PC-3 (cell line): ENCODE measurements at regions not wholly inside any gene's neighbourhood (a gene's known extent, or its start where the extent isn't known, plus 50 kb on each side); places are given as distances from the start of the nearest gene placed in this dataset.

Source experiments
- ATAC-seq: fragments of 200-7000 bp; cut with Tn5 transposase; 2 replicates; pipeline ENCODE4 v1.9.1; 2020; ENCODE audit warnings: mild to moderate bottlenecking, moderate library complexity
- BruUV-seq: library from RNA; stranded (reverse); fragments of 400-500 nt; replicated peaks from 2 replicates; lab custom pipeline; 2021; lab: Mats Ljungman, UMichigan
- CTCF ChIA-PET: fragments of 300-600 bp; sonication (Branson Sonifier 250); formaldehyde crosslinking; loops from one replicate; lab custom pipeline; 2022; ENCODE audit warnings: antibody characterized with exemption; lab: Charles Lee
- POLR2A ChIA-PET: fragments of 300-600 bp; sonication (Branson Sonifier 250); formaldehyde crosslinking; loops from one replicate; lab custom pipeline; 2022; ENCODE audit warnings: antibody characterized with exemption; ENCODE audit not compliant: unreplicated experiment; lab: Charles Lee
- DNase-seq: peaks from one replicate; pipeline ENCODE4 v3.0.0-alpha.2; 2015
- H2AFZ ChIP-seq: fragments of 300-600 bp; sonication (generic); 2 replicates; pipeline ENCODE4 v1.6.0; 2016; ENCODE audit warnings: antibody characterized with exemption, low read length
- H3F3A ChIP-seq: fragments of 300-600 bp; sonication (generic); one replicate; pipeline ENCODE4 v1.6.0; 2017; ENCODE audit warnings: antibody characterized with exemption, low read length, control low read depth, mild to moderate bottlenecking; ENCODE audit not compliant: unreplicated experiment
- H3K27ac ChIP-seq: fragments of 300-600 bp; sonication (generic); 2 replicates; pipeline ENCODE4 v1.5.1; 2016; ENCODE audit warnings: mild to moderate bottlenecking, low read length
- H3K27me3 ChIP-seq: fragments of 300-600 bp; sonication (generic); 2 replicates; pipeline ENCODE4 v1.6.1; 2016; ENCODE audit warnings: low read length, mixed read lengths
- H3K36me3 ChIP-seq: fragments of 300-600 bp; sonication (generic); 2 replicates; pipeline ENCODE4 v1.6.1; 2016; ENCODE audit warnings: low read depth, mixed run types, low read length, mixed read lengths
- H3K4me1 ChIP-seq: fragments of 300-600 bp; sonication (generic); 2 replicates; pipeline ENCODE4 v1.5.1; 2016; ENCODE audit warnings: low read length; ENCODE audit not compliant: insufficient read depth
- H3K4me2 ChIP-seq: fragments of 300-600 bp; sonication (generic); 2 replicates; pipeline ENCODE4 v1.6.0; 2016; ENCODE audit warnings: low read length
- H3K4me3 ChIP-seq: fragments of 300-600 bp; sonication (generic); 2 replicates; pipeline ENCODE4 v1.5.1; 2016; ENCODE audit warnings: mild to moderate bottlenecking, low read length, mixed read lengths
- H3K79me2 ChIP-seq: fragments of 300-600 bp; sonication (generic); 2 replicates; pipeline ENCODE4 v1.6.1; 2017; ENCODE audit warnings: low read length, mixed read lengths
- H3K9ac ChIP-seq: fragments of 300-600 bp; sonication (generic); 2 replicates; pipeline ENCODE4 v1.6.0; 2016; ENCODE audit warnings: mild to moderate bottlenecking, low read length
- H3K9me2 ChIP-seq: fragments of 300-600 bp; sonication (generic); replicated peaks from 2 replicates; pipeline ENCODE4 v1.6.1; 2016; ENCODE audit warnings: mixed run types, low read length, mixed read lengths
- H3K9me3 ChIP-seq: fragments of 300-600 bp; sonication (generic); 2 replicates; pipeline ENCODE4 v1.6.1; 2016; ENCODE audit warnings: low read length, mixed read lengths
- H4K20me1 ChIP-seq: fragments of 300-600 bp; sonication (generic); 2 replicates; pipeline ENCODE4 v1.6.1; 2016; ENCODE audit warnings: low read length, mixed read lengths
- CTCF ChIP-seq: fragments of 300-600 bp; sonication (generic); conservative IDR thresholded peaks from 2 replicates; pipeline ENCODE4 v1.5.1; 2017; ENCODE audit warnings: antibody characterized with exemption, low read depth, mild to moderate bottlenecking, low read length
- EZH2 ChIP-seq: fragments of 300-600 bp; sonication (generic); IDR thresholded peaks from one replicate; pipeline ENCODE4 v1.6.1; 2017; ENCODE audit warnings: antibody characterized with exemption, mild to moderate bottlenecking, low read length; ENCODE audit not compliant: unreplicated experiment
- EZH2phosphoT487 ChIP-seq: fragments of 300-600 bp; sonication (generic); IDR thresholded peaks from 2 replicates; pipeline ENCODE4 v1.6.1; 2018; ENCODE audit warnings: mild to moderate bottlenecking, antibody characterized with exemption, low read length, borderline replicate concordance
- intact Hi-C: fragments of 100-400 bp; cut with micrococcal nuclease; formaldehyde crosslinking; loops from 2 replicates; pipeline ENCODE4 v1.9.0; 2023

GRCh38 chr16:88312732-88313131, 70.0 kb upstream of the ZNF469 start:
- Histone ChIP-seq H3K27ac (no peak overlapping the region), H3K4me1 (peaks cover 16% of the 10 kb centered on the region), H2AFZ (no peak overlapping the region), H3K79me2 (no peaks in the 10 kb centered on the region), H3F3A (no peaks in the 10 kb centered on the region), H3K4me3 (no peak overlapping the region), H3K27me3 (no peaks in the 10 kb centered on the region), H3K9me2 (no peaks in the 10 kb centered on the region), H3K36me3 (no peaks in the 10 kb centered on the region), H4K20me1 (no peaks in the 10 kb centered on the region), H3K4me2 (no peak overlapping the region), H3K9me3 (no peaks in the 10 kb centered on the region), H3K9ac (no peak overlapping the region)
- POLR2A ChIA-PET: no interaction called here
- no peak for DNase-seq
- no peak for ATAC-seq
- CTCF ChIA-PET: no interaction called here
- no TSS peak for BruUV-seq
- no peak for TF ChIP-seq EZH2phosphoT487
- no peak for TF ChIP-seq EZH2
- intact Hi-C loops: no loop called here

GRCh38 chr16:88314991-88315542, 67.7 kb upstream of the ZNF469 start:
- no peaks in the 10 kb centered on the region for H3K9me3 ChIP-seq
- H3K9me2 ChIP-seq: no peaks in the 10 kb centered on the region
- DNase-seq (no peak), ATAC-seq (no peak)
- peaks cover 12% of the 10 kb centered on the region for H3K4me1 ChIP-seq
- H3K27ac ChIP-seq: 0 out of 2 replicates have a peak overlapping the region, but pooled peaks have one; percentile 21
- no TSS peak for BruUV-seq
- no peak overlapping the region for H3K4me3 ChIP-seq
- intact Hi-C loops: no loop called here
- no peaks in the 10 kb centered on the region for H3K79me2 ChIP-seq
- H3K27me3 ChIP-seq: no peaks in the 10 kb centered on the region
- no peak for TF ChIP-seq CTCF
- TF ChIP-seq EZH2phosphoT487: no peak
- TF ChIP-seq EZH2: no peak
- peak overlapping the region; percentile 50; the same call in 1 of the 2 replicates for H2AFZ ChIP-seq
- H3K9ac ChIP-seq: peak overlapping the region; percentile 46; the same call in 1 of the 2 replicates
- H3K4me2 ChIP-seq: peak overlapping the region; percentile 33; the same call in 1 of the 2 replicates
- H3K36me3 ChIP-seq: no peaks in the 10 kb centered on the region
- CTCF ChIA-PET: no interaction called here
- no peaks in the 10 kb centered on the region for H4K20me1 ChIP-seq
- POLR2A ChIA-PET: no interaction called here
- H3F3A ChIP-seq: no peaks in the 10 kb centered on the region

- Histone ChIP-seq H3K36me3 (no peaks in the 10 kb centered on the region), H3K4me3 (no peak overlapping the region), H3K27ac (peak overlapping the region; percentile 33; the same call in 1 of the 2 replicates), H3K9me2 (no peaks in the 10 kb centered on the region), H2AFZ (peak overlapping the region; percentile 50; the same call in 1 of the 2 replicates), H3F3A (no peaks in the 10 kb centered on the region), H3K27me3 (no peaks in the 10 kb centered on the region), H3K79me2 (no peaks in the 10 kb centered on the region), H3K4me2 (peak overlapping the region; percentile 33), H3K9me3 (no peaks in the 10 kb centered on the region), H4K20me1 (no peaks in the 10 kb centered on the region), H3K4me1 (peaks cover 12% of the 10 kb centered on the region), H3K9ac (peak overlapping the region; percentile 46; the same call in 1 of the 2 replicates)
- ChIA-PET CTCF (no interaction called here), POLR2A (no interaction called here)
- no TSS peak for BruUV-seq
- no peak for TF ChIP-seq CTCF
- no peak for TF ChIP-seq EZH2
- TF ChIP-seq EZH2phosphoT487: no peak
- intact Hi-C loops: no loop called here
- ATAC-seq (peak; percentile 98), DNase-seq (peak; percentile 69)
These were observed 67.1 kb upstream of the ZNF469 start for GRCh38 chr16:88315543-88316105.
